ENCODE measurements at regions not wholly inside any gene's neighbourhood (a gene's known extent, or its start where the extent isn't known, plus 50 kb on each side); places are given as distances from the start of the nearest gene placed in this dataset.

DNA sequence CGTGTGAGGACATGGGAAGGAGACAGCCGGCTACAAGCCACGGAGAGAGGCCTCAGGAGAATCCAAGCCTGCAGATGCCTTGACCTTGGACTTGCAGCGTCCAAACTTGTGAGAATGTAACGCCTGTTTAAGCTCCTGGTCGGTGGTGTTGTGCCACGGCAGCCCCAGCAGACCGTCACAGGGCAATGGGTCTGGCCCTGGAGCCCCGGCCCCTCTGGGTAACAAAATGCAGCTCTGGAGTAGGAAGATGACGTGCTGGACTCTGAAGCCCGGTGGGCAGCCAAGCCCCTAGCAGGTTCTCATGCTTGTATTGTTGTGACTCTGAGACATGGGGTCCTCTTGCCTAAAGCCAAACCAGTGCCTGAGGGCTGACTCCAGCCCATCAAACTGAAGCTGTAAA, 174.7 kb downstream of the IRX2 start:
- Histone ChIP-seq H2AFZ (ENCODE audit: low read length) (no peak overlapping the region), H3K27ac (ENCODE audit: low read depth, low read length) (no peak overlapping the region), H2BK5ac (ENCODE audit: low read depth, low read length) (no peak overlapping the region), H3K9me3 (ENCODE audit: insufficient read depth in 2 of 2, low read depth in 1 of 2, low read length in 1 of 2) (no peaks in the 10 kb centered on the region), H3K79me1 (ENCODE audit: low read depth, low read length) (no peaks in the 10 kb centered on the region), H2BK120ac (replicated peaks; ENCODE audit: low read depth, low read length) (no peak overlapping the region), H3K23me2 (ENCODE audit: low read depth, low read length) (no peaks in the 10 kb centered on the region), H4K5ac (ENCODE audit: insufficient read length, low read depth, low read length) (no peak overlapping the region), H4K20me1 (replicated peaks in 1 of 2; ENCODE audit: control insufficient read depth in 1 of 2, insufficient read depth in 2 of 2, low read length in 2 of 2) (no peaks in the 10 kb centered on the region), H2BK20ac (ENCODE audit: low read length) (no peak overlapping the region), H3K4ac (replicated peaks; ENCODE audit: insufficient read length, low read depth, low read length) (no peak overlapping the region), H2AK5ac (ENCODE audit: low read depth, low read length) (no peak overlapping the region), H3K14ac (ENCODE audit: insufficient read length) (no peak overlapping the region), H3K4me2 (ENCODE audit: insufficient read depth in 1 of 2, low read depth in 2 of 2, low read length in 2 of 2) (no peak overlapping the region), H3K27me3 (replicated peaks in 1 of 4; ENCODE audit: control insufficient read depth in 3 of 4, extremely low read depth in 1 of 4, insufficient read depth in 3 of 4, low read length in 3 of 4) (no peaks in the 10 kb centered on the region; a peak in 1 of 7 replicates), H2BK15ac (ENCODE audit: low read length) (no peak overlapping the region), H3K79me2 (ENCODE audit: control insufficient read depth in 1 of 2, insufficient read depth in 2 of 2, low read length in 2 of 2) (no peaks in the 10 kb centered on the region), H3K4me1 (replicated peaks in 1 of 4; ENCODE audit: control insufficient read depth in 3 of 4, insufficient read depth in 4 of 4, low read length in 3 of 4) (0 out of 7 replicates have a peak, but pooled peaks cover 0 to 3% (median 0%) of the 10 kb centered on the region in 4 experiments), H3K4me3 (ENCODE audit: extremely low read depth in 1 of 4, insufficient read depth in 2 of 4, low read depth in 3 of 4, low read length in 4 of 4) (no peak overlapping the region), H2BK12ac (ENCODE audit: low read depth, low read length) (no peak overlapping the region), H3K36me3 (ENCODE audit: control insufficient read depth in 2 of 4, insufficient read depth in 4 of 4, low read length in 3 of 4) (no peaks in the 10 kb centered on the region), H4K91ac (replicated peaks; ENCODE audit: insufficient read length, low read length) (no peak overlapping the region), H3K18ac (ENCODE audit: extremely low read depth, low read length) (no peak overlapping the region), H3K56ac (replicated peaks; ENCODE audit: insufficient read length, low read depth, low read length) (no peak overlapping the region), H3K23ac (ENCODE audit: insufficient read length) (no peak overlapping the region), H3K9ac (replicated peaks in 1 of 4; ENCODE audit: extremely low read depth in 1 of 4, low read depth in 3 of 4, low read length in 3 of 4) (no peak overlapping the region), H4K8ac (ENCODE audit: extremely low read depth, insufficient read depth, low read length) (no peak overlapping the region)
- ChIA-PET CTCF (ENCODE audit: partially characterized antibody) (interaction anchor here (1.3 to 1.4 kb wide), 3 partner anchors 11 to 62 kb away, joined by 3 to 6 read pairs (median 3); no protein-coding TSS in a partner anchor), POLR2A (ENCODE audit: partially characterized antibody) (no interaction called here)
- no peak for FAIRE-seq
- 91% methylated on average over 10 of the region's 11 CpGs; no CpG with 5 or more reads in 1 of the 2 experiments for WGBS, 2 experiments (ENCODE audit: extremely low coverage in 1 of 2, insufficient coverage in 1 of 2, insufficient read length in 1 of 2, insufficient replicate concordance in 2 of 2, low coverage in 1 of 2, low lambda C conversion rate in 2 of 2, missing lambda C conversion rate in 1 of 2)
- DNase-seq (ENCODE audit: low read depth in 1 of 2, low spot score in 2 of 2), result no peak
- no peak for TF ChIP-seq SAP30 (IDR thresholded peaks at IDR 0.05; ENCODE audit: insufficient read depth, insufficient replicate concordance, low read length)

Measured in H1 (cell line).